Suprapubic skin (tissue), 3 donors: ENCODE measurements at regions not wholly inside any gene's neighbourhood (a gene's known extent, or its start where the extent isn't known, plus 50 kb on each side); places are given as distances from the start of the nearest gene placed in this dataset.
"Not testable (repeated sequence)": the region's sequence is repeated elsewhere in the genome, so short reads cannot be mapped to it uniquely, and the experiment has no call there.

ENCODE experiments used
- CTCF ChIP-seq, 2 donors: fragments of 200-600 bp in 1 of 2; fragments of 450-650 bp in 1 of 2; sonication (generic) in 1 of 2; IDR thresholded peaks; one replicate each; pipeline ENCODE4 v1.5.1; 2016 to 2019; ENCODE audit warnings: antibody characterized with exemption in 2 of 2, mild to moderate bottlenecking in 1 of 2, moderate library complexity in 1 of 2
- POLR2A ChIP-seq, 2 donors: fragments of 450-650 bp; IDR thresholded peaks; one replicate each; pipeline ENCODE4 v1.6.1; 2017; ENCODE audit warnings: antibody characterized with exemption in 2 of 2, mild to moderate bottlenecking in 2 of 2, moderate library complexity in 2 of 2

- TF ChIP-seq POLR2A, CTCF (IDR thresholded peaks at IDR 0.05): not testable (repeated sequence)
These were observed 1685.1 kb downstream of the SPATA31A7 start for GRCh38 chr9:62874745-62875599.
